ENCODE measurements at regions not wholly inside any gene's neighbourhood (a gene's known extent, or its start where the extent isn't known, plus 50 kb on each side); places are given as distances from the start of the nearest gene placed in this dataset.

- H3K27me3 ChIP-seq (ENCODE audit: insufficient read depth, low read depth, low read length) = no peaks in the 10 kb centered on the region
- H3K9ac ChIP-seq (ENCODE audit: low read length) = no peak overlapping the region
- no peak overlapping the region for H3K4me3 ChIP-seq (ENCODE audit: low read length)
- H3K79me2 ChIP-seq (replicated peaks; ENCODE audit: insufficient read depth, low read length) = no peaks in the 10 kb centered on the region
- H4K20me1 ChIP-seq (ENCODE audit: insufficient read depth) = no peaks in the 10 kb centered on the region
- H3K27ac ChIP-seq (ENCODE audit: low read length) = no peak overlapping the region
- no peak overlapping the region for H2AFZ ChIP-seq (ENCODE audit: low read depth, low read length)
- H3K36me3 ChIP-seq (ENCODE audit: insufficient read depth, low read length) = no peaks in the 10 kb centered on the region
- no peaks in the 10 kb centered on the region for H3K9me2 ChIP-seq (ENCODE audit: insufficient read depth, low read length)
- no peak overlapping the region for H3K4me2 ChIP-seq (ENCODE audit: low read length)
- H3K9me3 ChIP-seq (ENCODE audit: low read length) = no peaks in the 10 kb centered on the region
- no peaks in the 10 kb centered on the region for H3F3A ChIP-seq (ENCODE audit: insufficient read depth, low read length, poor library complexity, severe bottlenecking)
- TF ChIP-seq MXI1 (conservative IDR thresholded peaks at IDR 0.05; ENCODE audit: poor library complexity, severe bottlenecking) = no peak
Observed at GRCh38 chr6:122005661-122006060, 393.8 kb upstream of the HSF2 start.

GRCh38 chr6:122007339-122007738 lies 392.1 kb upstream of the HSF2 start:
- Histone ChIP-seq H3K4me3 (ENCODE audit: low read length) (no peak overlapping the region), H3F3A (ENCODE audit: insufficient read depth, low read length, poor library complexity, severe bottlenecking) (no peaks in the 10 kb centered on the region), H3K27me3 (ENCODE audit: insufficient read depth, low read depth, low read length) (no peaks in the 10 kb centered on the region), H3K9me2 (ENCODE audit: insufficient read depth, low read length) (no peaks in the 10 kb centered on the region), H3K36me3 (ENCODE audit: insufficient read depth, low read length) (no peaks in the 10 kb centered on the region), H3K9me3 (ENCODE audit: low read length) (no peaks in the 10 kb centered on the region), H3K27ac (ENCODE audit: low read length) (no peak overlapping the region), H4K20me1 (ENCODE audit: insufficient read depth) (no peaks in the 10 kb centered on the region), H2AFZ (ENCODE audit: low read depth, low read length) (no peak overlapping the region), H3K4me2 (ENCODE audit: low read length) (no peak overlapping the region), H3K79me2 (replicated peaks; ENCODE audit: insufficient read depth, low read length) (no peaks in the 10 kb centered on the region), H3K9ac (ENCODE audit: low read length) (no peak overlapping the region)
- TF ChIP-seq SMC3 (conservative IDR thresholded peaks at IDR 0.05; ENCODE audit: poor library complexity) (no peak), MXI1 (conservative IDR thresholded peaks at IDR 0.05; ENCODE audit: poor library complexity, severe bottlenecking) (no peak), RAD21 (conservative IDR thresholded peaks at IDR 0.05) (no peak), REST (IDR thresholded peaks at IDR 0.05; ENCODE audit: borderline replicate concordance) (no peak), EP300 (conservative IDR thresholded peaks at IDR 0.05; ENCODE audit: poor library complexity, severe bottlenecking) (no peak)

- Histone ChIP-seq H2AFZ (ENCODE audit: low read depth, low read length) (no peak overlapping the region), H3K9me3 (ENCODE audit: low read length) (no peaks in the 10 kb centered on the region), H3K79me2 (replicated peaks; ENCODE audit: insufficient read depth, low read length) (no peaks in the 10 kb centered on the region), H3K9ac (ENCODE audit: low read length) (no peak overlapping the region), H3K27ac (ENCODE audit: low read length) (no peak overlapping the region), H3F3A (ENCODE audit: insufficient read depth, low read length, poor library complexity, severe bottlenecking) (no peaks in the 10 kb centered on the region), H3K4me2 (ENCODE audit: low read length) (no peak overlapping the region), H3K9me2 (ENCODE audit: insufficient read depth, low read length) (no peaks in the 10 kb centered on the region), H4K20me1 (ENCODE audit: insufficient read depth) (no peaks in the 10 kb centered on the region), H3K36me3 (ENCODE audit: insufficient read depth, low read length) (no peaks in the 10 kb centered on the region), H3K4me3 (ENCODE audit: low read length) (no peak overlapping the region), H3K27me3 (ENCODE audit: insufficient read depth, low read depth, low read length) (no peaks in the 10 kb centered on the region)
- TF ChIP-seq CTCF (IDR thresholded peaks at IDR 0.05; ENCODE audit: poor library complexity, severe bottlenecking) = no peak
- TF ChIP-seq TAF1 (IDR thresholded peaks at IDR 0.05; ENCODE audit: low read depth) = no peak
Observed at GRCh38 chr6:122008101-122008999, 391.1 kb upstream of the HSF2 start.
